ENCODE measurements at regions not wholly inside any gene's neighbourhood (a gene's known extent, or its start where the extent isn't known, plus 50 kb on each side); places are given as distances from the start of the nearest gene placed in this dataset.

GRCh38 chr15:96762566-96762965 is 432.1 kb downstream of the NR2F2 start:
- TF ChIP-seq, protein P1, sequence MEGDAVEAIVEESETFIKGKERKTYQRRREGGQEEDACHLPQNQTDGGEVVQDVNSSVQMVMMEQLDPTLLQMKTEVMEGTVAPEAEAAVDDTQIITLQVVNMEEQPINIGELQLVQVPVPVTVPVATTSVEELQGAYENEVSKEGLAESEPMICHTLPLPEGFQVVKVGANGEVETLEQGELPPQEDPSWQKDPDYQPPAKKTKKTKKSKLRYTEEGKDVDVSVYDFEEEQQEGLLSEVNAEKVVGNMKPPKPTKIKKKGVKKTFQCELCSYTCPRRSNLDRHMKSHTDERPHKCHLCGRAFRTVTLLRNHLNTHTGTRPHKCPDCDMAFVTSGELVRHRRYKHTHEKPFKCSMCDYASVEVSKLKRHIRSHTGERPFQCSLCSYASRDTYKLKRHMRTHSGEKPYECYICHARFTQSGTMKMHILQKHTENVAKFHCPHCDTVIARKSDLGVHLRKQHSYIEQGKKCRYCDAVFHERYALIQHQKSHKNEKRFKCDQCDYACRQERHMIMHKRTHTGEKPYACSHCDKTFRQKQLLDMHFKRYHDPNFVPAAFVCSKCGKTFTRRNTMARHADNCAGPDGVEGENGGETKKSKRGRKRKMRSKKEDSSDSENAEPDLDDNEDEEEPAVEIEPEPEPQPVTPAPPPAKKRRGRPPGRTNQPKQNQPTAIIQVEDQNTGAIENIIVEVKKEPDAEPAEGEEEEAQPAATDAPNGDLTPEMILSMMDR (IDR thresholded peaks at IDR 0.05; ENCODE audit: extremely low read depth in 1 of 2, insufficient read depth in 1 of 2, low read depth in 1 of 2, low read length in 2 of 2): no peak
- TF ChIP-seq POLR2A (IDR thresholded peaks at IDR 0.05; ENCODE audit: low read depth, low read length) (no peak), POLR2AphosphoS5 (IDR thresholded peaks at IDR 0.05; ENCODE audit: insufficient read depth, low read depth, low read length) (no peak), FOS (IDR thresholded peaks at IDR 0.05; ENCODE audit: borderline replicate concordance, insufficient read depth, low read length) (no peak), JUN (IDR thresholded peaks at IDR 0.05; ENCODE audit: borderline replicate concordance, insufficient read depth, insufficient read length, low read depth) (no peak), EZH2 (IDR thresholded peaks at IDR 0.05; ENCODE audit: borderline replicate concordance, low read depth, low read length, severe bottlenecking) (no peak), MAX (IDR thresholded peaks at IDR 0.05; ENCODE audit: insufficient read depth, insufficient read length) (no peak)

Data from endothelial cell of umbilical vein (primary cell).